Psoas muscle (tissue), 7 donors: ENCODE measurements at regions not wholly inside any gene's neighbourhood (a gene's known extent, or its start where the extent isn't known, plus 50 kb on each side); places are given as distances from the start of the nearest gene placed in this dataset.

ENCODE experiments used
- ATAC-seq, 4 donors: fragments of 200-7000 bp; cut with Tn5 transposase; one replicate each; pipeline ENCODE4 v1.9.1; 2020; ENCODE audit warnings: moderate library complexity in 3 of 4, mild to moderate bottlenecking in 2 of 4
- DNase-seq, 2 donors: peaks; one replicate each; pipeline ENCODE4 v3.0.0-alpha.2; 2020
- H3K27ac ChIP-seq: fragments of 200-600 bp; one replicate; pipeline ENCODE4 v1.8.0; 2022
- H3K27me3 ChIP-seq, 3 donors: fragments of 200-600 bp in 1 of 3; one replicate each; pipeline versions ENCODE4 v1.6.1 to v1.8.0; 2013 to 2022; ENCODE audit warnings: low read length in 2 of 3, mild to moderate bottlenecking in 2 of 3, moderate library complexity in 1 of 3; ENCODE audit not compliant: insufficient read depth in 3 of 3
- H3K36me3 ChIP-seq, 2 donors: fragments of 200-600 bp in 1 of 2; one replicate each; pipeline versions ENCODE4 v1.6.1 to v1.8.0; 2013 to 2022; ENCODE audit warnings: low read depth in 1 of 2, mild to moderate bottlenecking in 1 of 2, moderate library complexity in 1 of 2; ENCODE audit not compliant: insufficient read depth in 1 of 2
- H3K4me1 ChIP-seq: fragments of 200-600 bp; one replicate; pipeline ENCODE4 v1.8.0; 2022
- H3K4me3 ChIP-seq: fragments of 200-600 bp; one replicate; pipeline ENCODE4 v1.8.0; 2022; ENCODE audit warnings: mild to moderate bottlenecking
- H3K9me3 ChIP-seq: fragments of 200-600 bp; one replicate; pipeline ENCODE4 v1.8.0; 2022
- WGBS, 3 donors: extraction: QIAGEN DNeasy Blood & Tissue Kit; methylation state at CpG; one replicate each; pipeline versions ENCODE4 v1.1.6 to v1.1.7; 2013; 5-methylcytosine and 5-hydroxymethylcytosine counted together
- intact Hi-C, 2 donors: fragments of 100-400 bp; cut with DNase I; formaldehyde crosslinking; loops; one replicate each; pipeline versions ENCODE4 v1.11.0 to v1.14.2; 2022
- TF ChIP-seq, protein P1 (sequence below): fragments of 200-600 bp; IDR thresholded peaks from one replicate; pipeline ENCODE4 v1.8.0; 2022; ENCODE audit warnings: antibody characterized with exemption
- donor health status: healthy with polysubstance abuse.
- donor health status: DM: no; HTN: no; CAD: no; lungs with moderate emphysema.
- donor health status: Bipolar disorder and iron deficiency.
- donor health status: healthy.
- donor health status: DM: yes; HTN: yes; CAD: no.
- donor health status: DM: no; HTN: no; CAD: no.
- donor health status: DM: yes; HTN: yes; CAD: no.

DNA sequence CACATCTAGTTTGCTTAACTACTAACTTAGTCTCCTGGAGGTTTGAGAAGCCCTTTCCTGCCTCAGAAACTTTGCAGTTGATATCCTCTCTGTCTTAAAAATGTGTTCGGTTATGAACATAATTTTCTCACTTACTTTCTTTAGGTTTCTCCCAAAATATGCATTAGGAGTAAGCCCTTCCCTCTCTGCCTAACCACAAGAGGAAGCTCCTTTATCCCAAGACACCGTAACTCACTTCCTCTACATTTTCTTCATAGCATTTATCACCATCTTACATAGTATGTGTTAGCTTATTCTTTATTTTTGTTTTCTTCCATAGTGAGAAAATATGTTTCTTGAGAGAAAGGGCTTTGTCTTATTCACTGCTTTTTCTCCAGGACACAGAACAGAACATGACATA, 952.5 kb upstream of the ATXN8OS start:
- WGBS, 3 donors, result 60 to 64% (median 62%) methylated on average over 2 of the region's 2 CpGs

GRCh38 chr13:69142101-69142500, 965.5 kb upstream of the ATXN8OS start:
- intact Hi-C loops, result no loop called here
- no peak overlapping the region for H3K4me3 ChIP-seq
- no peaks in the 10 kb centered on the region for H3K27me3 ChIP-seq
- ATAC-seq (no peak), DNase-seq (no peak)
- TF ChIP-seq, protein P1, sequence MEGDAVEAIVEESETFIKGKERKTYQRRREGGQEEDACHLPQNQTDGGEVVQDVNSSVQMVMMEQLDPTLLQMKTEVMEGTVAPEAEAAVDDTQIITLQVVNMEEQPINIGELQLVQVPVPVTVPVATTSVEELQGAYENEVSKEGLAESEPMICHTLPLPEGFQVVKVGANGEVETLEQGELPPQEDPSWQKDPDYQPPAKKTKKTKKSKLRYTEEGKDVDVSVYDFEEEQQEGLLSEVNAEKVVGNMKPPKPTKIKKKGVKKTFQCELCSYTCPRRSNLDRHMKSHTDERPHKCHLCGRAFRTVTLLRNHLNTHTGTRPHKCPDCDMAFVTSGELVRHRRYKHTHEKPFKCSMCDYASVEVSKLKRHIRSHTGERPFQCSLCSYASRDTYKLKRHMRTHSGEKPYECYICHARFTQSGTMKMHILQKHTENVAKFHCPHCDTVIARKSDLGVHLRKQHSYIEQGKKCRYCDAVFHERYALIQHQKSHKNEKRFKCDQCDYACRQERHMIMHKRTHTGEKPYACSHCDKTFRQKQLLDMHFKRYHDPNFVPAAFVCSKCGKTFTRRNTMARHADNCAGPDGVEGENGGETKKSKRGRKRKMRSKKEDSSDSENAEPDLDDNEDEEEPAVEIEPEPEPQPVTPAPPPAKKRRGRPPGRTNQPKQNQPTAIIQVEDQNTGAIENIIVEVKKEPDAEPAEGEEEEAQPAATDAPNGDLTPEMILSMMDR, result no peak
- WGBS, 3 donors, result 62 to 63% (median 63%) methylated on average over 3 of the region's 3 CpGs
- H3K9me3 ChIP-seq, result no peaks in the 10 kb centered on the region
- H3K36me3 ChIP-seq, result no peaks in the 10 kb centered on the region
- H3K4me1 ChIP-seq, result no peaks in the 10 kb centered on the region
- H3K27ac ChIP-seq, result no peak overlapping the region

More for the DNA sequence above, 952.5 kb upstream of the ATXN8OS start:
- TF ChIP-seq, protein P1, result no peak
- Histone ChIP-seq H3K4me3 (no peak overlapping the region), H3K27me3 (no peaks in the 10 kb centered on the region), H3K9me3 (no peaks in the 10 kb centered on the region), H3K4me1 (no peaks in the 10 kb centered on the region), H3K36me3 (no peaks in the 10 kb centered on the region), H3K27ac (no peak overlapping the region)
- DNase-seq (no peak), ATAC-seq (no peak)
- intact Hi-C loops, result no loop called here

DNA sequence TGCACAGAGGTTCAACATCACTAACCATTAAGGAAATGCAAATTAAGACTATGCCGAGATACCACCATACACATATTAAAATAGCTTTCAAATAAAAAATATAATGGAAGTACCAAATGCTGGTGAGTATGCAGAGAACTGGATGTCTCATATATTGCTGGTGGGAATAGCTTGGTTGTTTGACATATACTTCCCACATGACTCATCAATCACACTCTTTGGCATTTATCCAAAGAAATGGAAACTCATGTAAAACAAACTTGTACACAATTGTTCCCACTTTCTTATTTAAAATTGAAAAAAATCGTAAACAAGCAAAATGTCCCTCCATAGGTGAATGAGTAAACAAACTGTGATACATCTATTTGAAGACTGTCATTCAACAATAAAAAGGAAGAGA, 982.6 kb upstream of the ATXN8OS start:
- ATAC-seq (no peak), DNase-seq (no peak)
- TF ChIP-seq, protein P1, result no peak
- WGBS, 3 donors, result 84 to 90% (median 88%) methylated on average over 2 of the region's 2 CpGs
- Histone ChIP-seq H3K4me3 (no peak overlapping the region), H3K4me1 (no peaks in the 10 kb centered on the region), H3K36me3 (no peaks in the 10 kb centered on the region), H3K9me3 (no peaks in the 10 kb centered on the region), H3K27ac (no peak overlapping the region), H3K27me3 (no peaks in the 10 kb centered on the region)
- intact Hi-C loops, result no loop called here

DNA sequence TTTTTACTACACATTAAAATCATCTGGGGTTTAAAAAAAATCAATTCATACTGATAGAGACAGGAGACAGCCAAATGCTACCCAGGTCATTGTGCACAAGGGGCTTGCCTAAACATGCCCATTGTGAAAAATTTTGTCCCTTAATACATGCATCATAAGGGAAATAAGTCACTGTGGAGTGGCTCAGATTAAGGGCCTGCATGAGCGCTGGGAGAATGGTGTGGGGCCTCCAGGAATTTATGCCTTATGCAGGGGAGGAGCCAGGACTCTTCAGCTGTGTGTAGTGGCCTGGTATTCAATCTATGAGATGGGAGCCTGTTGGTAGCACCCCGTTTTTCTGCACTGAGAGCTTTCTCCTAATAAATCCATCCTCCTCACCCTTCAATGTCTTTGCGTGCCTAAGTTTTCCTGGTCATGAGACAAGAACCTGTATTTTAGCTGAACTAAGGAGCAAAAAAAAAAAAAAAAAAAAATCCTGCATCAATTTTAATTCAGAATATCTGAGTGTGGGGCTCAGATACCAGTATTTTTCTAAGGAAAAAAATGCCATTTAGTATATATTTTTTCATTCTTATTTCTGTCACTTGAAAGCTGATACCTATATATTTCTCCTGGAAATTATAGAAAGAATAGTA, 997.6 kb upstream of the ATXN8OS start:
- DNase-seq (no peak), ATAC-seq (no peak)
- H3K27me3 ChIP-seq, result no peaks in the 10 kb centered on the region
- intact Hi-C loops, result no loop called here
- no peak overlapping the region for H3K4me3 ChIP-seq
- no peak overlapping the region for H3K27ac ChIP-seq
- no peaks in the 10 kb centered on the region for H3K4me1 ChIP-seq
- H3K36me3 ChIP-seq, result no peaks in the 10 kb centered on the region
- TF ChIP-seq, protein P1, result no peak
- peaks cover 6% of the 10 kb centered on the region for H3K9me3 ChIP-seq
- 45 to 87% (median 60%) methylated on average over 3 of the region's 3 CpGs for WGBS, 3 donors

DNA sequence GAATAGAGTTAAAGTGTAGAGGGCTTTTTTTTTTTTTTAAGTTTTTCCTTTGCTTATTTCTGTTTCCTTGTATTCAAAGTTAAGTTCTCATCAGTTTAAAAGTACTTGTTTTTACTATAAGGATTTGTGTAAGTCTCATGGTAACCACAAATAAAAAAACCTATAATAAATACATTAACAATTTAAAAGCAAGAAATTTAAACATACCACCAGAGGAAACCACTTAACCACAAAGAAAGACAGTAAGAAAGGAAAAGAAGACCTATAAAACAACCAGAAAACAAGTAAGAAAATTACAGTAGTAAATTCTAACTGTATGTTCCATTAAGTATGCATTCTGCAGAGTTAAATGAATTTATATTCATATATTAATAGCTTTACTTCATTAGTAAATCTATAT, 999.1 kb upstream of the ATXN8OS start:
- ATAC-seq, result no peak
- Histone ChIP-seq H3K4me1 (no peaks in the 10 kb centered on the region), H3K27me3 (no peaks in the 10 kb centered on the region), H3K4me3 (no peak overlapping the region), H3K9me3 (peaks cover 6% of the 10 kb centered on the region), H3K27ac (no peak overlapping the region), H3K36me3 (no peaks in the 10 kb centered on the region)
- TF ChIP-seq, protein P1, result no peak
- intact Hi-C loops, result no loop called here
- DNase-seq, result no peak
